GM23338 (cell line): ENCODE measurements at regions not wholly inside any gene's neighbourhood (a gene's known extent, or its start where the extent isn't known, plus 50 kb on each side); places are given as distances from the start of the nearest gene placed in this dataset.

Source experiments
- ATAC-seq: fragments of 200-7000 bp; cut with Tn5 transposase; 3 replicates; pipeline ENCODE4 v1.9.1; 2020
- DNase-seq: peaks from one replicate; pipeline ENCODE4 v3.0.0-alpha.2; 2015; ENCODE audit warnings: low spot score
- H2AFZ ChIP-seq: fragments of 200-600 bp; sonication (generic); 2 replicates; pipeline ENCODE4 v1.8.0; 2016; ENCODE audit warnings: antibody characterized with exemption, mild to moderate bottlenecking, moderate library complexity
- H3F3A ChIP-seq: fragments of 200-600 bp; sonication (generic); replicated peaks from 2 replicates; pipeline ENCODE4 v1.8.0; 2017; ENCODE audit warnings: antibody characterized with exemption, mixed run types, low read depth
- H3K27ac ChIP-seq: fragments of 200-600 bp; sonication (generic); 2 replicates; pipeline ENCODE4 v1.6.1; 2016; ENCODE audit warnings: low read depth
- H3K27me3 ChIP-seq: fragments of 200-600 bp; sonication (generic); 2 replicates; pipeline ENCODE4 v1.8.0; 2016; ENCODE audit warnings: mild to moderate bottlenecking, mixed run types, moderate library complexity; ENCODE audit not compliant: insufficient read depth
- H3K36me3 ChIP-seq: fragments of 200-600 bp; sonication (generic); 2 replicates; pipeline ENCODE4 v1.8.0; 2016; ENCODE audit warnings: mild to moderate bottlenecking; ENCODE audit not compliant: insufficient read depth
- H3K4me1 ChIP-seq: fragments of 200-600 bp; sonication (generic); 2 replicates; pipeline ENCODE4 v1.8.0; 2016; ENCODE audit warnings: mild to moderate bottlenecking, moderate library complexity; ENCODE audit not compliant: insufficient read depth
- H3K4me2 ChIP-seq: fragments of 200-600 bp; sonication (generic); 2 replicates; pipeline ENCODE4 v1.7.1; 2017; ENCODE audit warnings: mixed run types
- H3K4me3 ChIP-seq: fragments of 200-600 bp; sonication (generic); 2 replicates; pipeline ENCODE4 v1.6.1; 2016; ENCODE audit warnings: mixed run types
- H3K79me2 ChIP-seq: fragments of 200-600 bp; sonication (generic); replicated peaks from 2 replicates; pipeline ENCODE4 v1.8.0; 2017; ENCODE audit warnings: mild to moderate bottlenecking; ENCODE audit not compliant: insufficient read depth
- H3K9me2 ChIP-seq: fragments of 200-600 bp; sonication (generic); 2 replicates; pipeline ENCODE4 v1.8.0; 2017; ENCODE audit not compliant: insufficient read depth
- H4K20me1 ChIP-seq: fragments of 200-600 bp; sonication (generic); replicated peaks from 2 replicates; pipeline ENCODE4 v1.8.0; 2017; ENCODE audit warnings: mild to moderate bottlenecking; ENCODE audit not compliant: insufficient read depth
- H3K27ac Mint-ChIP-seq: 2 replicates; pipeline ENCODE4 v1.8.0; 2020; ENCODE audit warnings: inconsistent platforms, mild to moderate bottlenecking, moderate library complexity, mixed read lengths
- H3K27me3 Mint-ChIP-seq: 3 replicates; pipeline ENCODE4 v1.8.0; 2022; ENCODE audit warnings: low read depth, mild to moderate bottlenecking, moderate library complexity, mixed read lengths, inconsistent platforms; ENCODE audit not compliant: insufficient read depth, poor library complexity
- H3K36me3 Mint-ChIP-seq: 3 replicates; pipeline ENCODE4 v1.8.0; 2021; ENCODE audit warnings: low read depth, mild to moderate bottlenecking, inconsistent platforms, moderate library complexity, mixed read lengths
- H3K4me1 Mint-ChIP-seq: 3 replicates; pipeline ENCODE4 v1.8.0; 2020; ENCODE audit warnings: mild to moderate bottlenecking, inconsistent platforms, mixed read lengths
- H3K4me3 Mint-ChIP-seq: 3 replicates; pipeline ENCODE4 v1.8.0; 2021; ENCODE audit warnings: moderate library complexity, mild to moderate bottlenecking, inconsistent platforms, mixed read lengths
- H3K9me3 Mint-ChIP-seq: 3 replicates; pipeline ENCODE4 v1.8.0; 2020; ENCODE audit warnings: moderate library complexity, mild to moderate bottlenecking, inconsistent platforms, mixed read lengths
- CREB1 ChIP-seq: fragments of 250-450 bp; sonication (Bioruptor Pico); IDR thresholded peaks from 2 replicates; pipeline ENCODE4 v1.5.0; 2020; ENCODE audit warnings: low read depth, mild to moderate bottlenecking, moderate library complexity
- JUNB ChIP-seq: IDR thresholded peaks from one replicate; pipeline ENCODE4 v1.6.1; 2016; ENCODE audit warnings: antibody characterized with exemption; ENCODE audit not compliant: unreplicated experiment
- REST ChIP-seq: IDR thresholded peaks from one replicate; pipeline ENCODE4 v1.6.1; 2018; ENCODE audit warnings: antibody characterized with exemption; ENCODE audit not compliant: unreplicated experiment
- ZNF114 ChIP-seq: fragments of 250-450 bp; sonication (Bioruptor Pico); IDR thresholded peaks from 2 replicates; pipeline ENCODE4 v1.5.0; 2020; ENCODE audit warnings: mild to moderate bottlenecking, moderate library complexity
- ZNF331 ChIP-seq: fragments of 250-450 bp; sonication (Bioruptor Pico); IDR thresholded peaks from 2 replicates; pipeline ENCODE4 v1.5.0; 2020; ENCODE audit warnings: low read depth, mild to moderate bottlenecking, moderate library complexity
- ZNF462 ChIP-seq: fragments of 250-450 bp; sonication (Bioruptor Pico); IDR thresholded peaks from 2 replicates; pipeline ENCODE4 v1.5.0; 2020; ENCODE audit warnings: mild to moderate bottlenecking, moderate library complexity
- TF ChIP-seq, protein P1 (sequence below): IDR thresholded peaks from 2 replicates; pipeline ENCODE4 v1.6.1; 2016; ENCODE audit warnings: antibody characterized with exemption
- TF ChIP-seq, protein P2 (sequence below), 2 experiments: fragments of 200-600 bp in 1 of 2; sonication (generic) in 1 of 2; conservative IDR thresholded peaks; 2 replicates each; pipeline versions ENCODE4 v1.5.1 to v1.6.1; 2016 to 2017; ENCODE audit warnings: antibody characterized with exemption in 2 of 2, low read depth in 2 of 2, mild to moderate bottlenecking in 2 of 2, moderate library complexity in 1 of 2

DNA sequence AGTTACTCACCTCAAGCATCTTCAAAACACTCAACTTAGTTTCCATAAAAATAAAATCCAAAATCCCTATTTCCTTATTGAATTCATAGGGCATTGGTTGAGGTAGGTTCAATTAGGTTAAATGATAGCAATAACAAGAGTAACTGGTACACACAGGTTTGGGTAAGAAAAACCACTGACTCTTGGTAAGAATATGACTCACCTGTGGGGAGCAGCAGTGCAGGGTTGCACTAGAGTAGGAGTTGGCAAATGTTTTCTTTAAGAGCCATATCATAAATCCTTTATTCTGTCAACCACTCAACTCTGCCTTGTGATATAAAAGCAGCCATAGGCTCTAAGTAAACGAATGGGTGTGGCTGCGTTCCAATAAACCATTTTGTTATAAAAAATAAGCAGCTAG is 71.4 kb upstream of the CDH20 start:
- Mint-ChIP-seq H3K4me3 (no peak overlapping the region), H3K36me3 (peaks cover 7% of the 10 kb centered on the region)

GRCh38 chr18:61272793-61273192 is 60.4 kb upstream of the CDH20 start:
- Histone ChIP-seq H3K36me3 (no peaks in the 10 kb centered on the region), H4K20me1 (no peaks in the 10 kb centered on the region), H3K9me2 (peaks cover 2% of the 10 kb centered on the region; the same call in 1 of the 2 replicates), H2AFZ (no peak overlapping the region), H3K4me3 (no peak overlapping the region), H3K27me3 (peaks cover 25% of the 10 kb centered on the region), H3F3A (no peaks in the 10 kb centered on the region), H3K4me2 (no peak overlapping the region), H3K27ac (no peak overlapping the region), H3K4me1 (peaks cover 14% of the 10 kb centered on the region; the same call in 1 of the 2 replicates), H3K79me2 (no peaks in the 10 kb centered on the region)
- Mint-ChIP-seq H3K36me3 (no peaks in the 10 kb centered on the region; the same call in 2 of the 3 replicates), H3K9me3 (peaks cover 6% of the 10 kb centered on the region; the same call in 1 of the 3 replicates), H3K27ac (no peak overlapping the region), H3K4me3 (no peak overlapping the region), H3K27me3 (peaks cover 5% of the 10 kb centered on the region), H3K4me1 (peaks cover 22% of the 10 kb centered on the region)
- DNase-seq, result no peak
- ATAC-seq, result no peak
- TF ChIP-seq CREB1 (CRISPR knock-in tag) (no peak), ZNF331 (CRISPR knock-in tag) (no peak), ZNF462 (CRISPR knock-in tag) (no peak), REST (no peak)

More for the DNA sequence above, 71.4 kb upstream of the CDH20 start:
- H3K4me1 ChIP-seq, result no peaks in the 10 kb centered on the region
- no peaks in the 10 kb centered on the region for H3F3A ChIP-seq
- TF ChIP-seq, protein P1, sequence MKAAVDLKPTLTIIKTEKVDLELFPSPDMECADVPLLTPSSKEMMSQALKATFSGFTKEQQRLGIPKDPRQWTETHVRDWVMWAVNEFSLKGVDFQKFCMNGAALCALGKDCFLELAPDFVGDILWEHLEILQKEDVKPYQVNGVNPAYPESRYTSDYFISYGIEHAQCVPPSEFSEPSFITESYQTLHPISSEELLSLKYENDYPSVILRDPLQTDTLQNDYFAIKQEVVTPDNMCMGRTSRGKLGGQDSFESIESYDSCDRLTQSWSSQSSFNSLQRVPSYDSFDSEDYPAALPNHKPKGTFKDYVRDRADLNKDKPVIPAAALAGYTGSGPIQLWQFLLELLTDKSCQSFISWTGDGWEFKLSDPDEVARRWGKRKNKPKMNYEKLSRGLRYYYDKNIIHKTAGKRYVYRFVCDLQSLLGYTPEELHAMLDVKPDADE, result no peak
- TF ChIP-seq CREB1 (CRISPR knock-in tag), result no peak
- no peak for TF ChIP-seq ZNF114 (CRISPR knock-in tag)
- TF ChIP-seq, protein P2, sequence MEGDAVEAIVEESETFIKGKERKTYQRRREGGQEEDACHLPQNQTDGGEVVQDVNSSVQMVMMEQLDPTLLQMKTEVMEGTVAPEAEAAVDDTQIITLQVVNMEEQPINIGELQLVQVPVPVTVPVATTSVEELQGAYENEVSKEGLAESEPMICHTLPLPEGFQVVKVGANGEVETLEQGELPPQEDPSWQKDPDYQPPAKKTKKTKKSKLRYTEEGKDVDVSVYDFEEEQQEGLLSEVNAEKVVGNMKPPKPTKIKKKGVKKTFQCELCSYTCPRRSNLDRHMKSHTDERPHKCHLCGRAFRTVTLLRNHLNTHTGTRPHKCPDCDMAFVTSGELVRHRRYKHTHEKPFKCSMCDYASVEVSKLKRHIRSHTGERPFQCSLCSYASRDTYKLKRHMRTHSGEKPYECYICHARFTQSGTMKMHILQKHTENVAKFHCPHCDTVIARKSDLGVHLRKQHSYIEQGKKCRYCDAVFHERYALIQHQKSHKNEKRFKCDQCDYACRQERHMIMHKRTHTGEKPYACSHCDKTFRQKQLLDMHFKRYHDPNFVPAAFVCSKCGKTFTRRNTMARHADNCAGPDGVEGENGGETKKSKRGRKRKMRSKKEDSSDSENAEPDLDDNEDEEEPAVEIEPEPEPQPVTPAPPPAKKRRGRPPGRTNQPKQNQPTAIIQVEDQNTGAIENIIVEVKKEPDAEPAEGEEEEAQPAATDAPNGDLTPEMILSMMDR (conservative IDR thresholded peaks at IDR 0.05; ENCODE audit: low read depth in 2 of 2), result no peak
- no peak for TF ChIP-seq JUNB
- H3K9me3 Mint-ChIP-seq, result peaks cover 9% of the 10 kb centered on the region
- peaks cover 4% of the 10 kb centered on the region for H3K27me3 Mint-ChIP-seq
- H2AFZ ChIP-seq, result no peak overlapping the region
- H4K20me1 ChIP-seq, result no peaks in the 10 kb centered on the region
- no peak overlapping the region for H3K4me2 ChIP-seq
- no peaks in the 10 kb centered on the region for H3K79me2 ChIP-seq
- ATAC-seq (no peak), DNase-seq (no peak)
- no peaks in the 10 kb centered on the region for H3K9me2 ChIP-seq
- no peaks in the 10 kb centered on the region for H3K4me1 Mint-ChIP-seq
- no peak overlapping the region for H3K27ac ChIP-seq
- no peak overlapping the region for H3K4me3 ChIP-seq
- H3K27me3 ChIP-seq, result no peaks in the 10 kb centered on the region
- no peak overlapping the region for H3K27ac Mint-ChIP-seq
- H3K36me3 ChIP-seq, result no peaks in the 10 kb centered on the region; the same call in 1 of the 2 replicates
